WTC11 (cell line): ENCODE measurements at regions not wholly inside any gene's neighbourhood (a gene's known extent, or its start where the extent isn't known, plus 50 kb on each side); places are given as distances from the start of the nearest gene placed in this dataset.

ENCODE experiments used
- ATAC-seq: fragments of 200-7000 bp; cut with Tn5 transposase; 2 replicates; pipeline ENCODE4 v1.10.0; 2021; ENCODE audit warnings: mild to moderate bottlenecking, moderate library complexity
- CTCF ChIA-PET: fragments of 300-600 bp; sonication (Branson Sonifier 250); formaldehyde crosslinking; loops from one replicate; lab custom pipeline; 2021; ENCODE audit warnings: antibody characterized with exemption; lab: Charles Lee
- POLR2A ChIA-PET: fragments of 350-600 bp; sonication (Branson Sonifier 250); formaldehyde crosslinking; loops from one replicate; lab custom pipeline; 2021; ENCODE audit warnings: antibody characterized with exemption; lab: Charles Lee
- DNase-seq: peaks from one replicate; pipeline ENCODE4 v3.0.0; 2021; ENCODE audit warnings: low spot score
- H3K27ac Mint-ChIP-seq: 2 replicates; pipeline ENCODE4 v1.8.0; 2021; ENCODE audit warnings: mixed read lengths
- H3K27me3 Mint-ChIP-seq: 2 replicates; pipeline ENCODE4 v1.8.0; 2021; ENCODE audit warnings: low read depth, mild to moderate bottlenecking, moderate library complexity, mixed read lengths
- H3K36me3 Mint-ChIP-seq: 2 replicates; pipeline ENCODE4 v1.8.0; 2021; ENCODE audit warnings: mixed read lengths
- H3K4me1 Mint-ChIP-seq: 2 replicates; pipeline ENCODE4 v1.8.0; 2022; ENCODE audit warnings: mixed read lengths
- H3K4me3 Mint-ChIP-seq: 2 replicates; pipeline ENCODE4 v1.8.0; 2021; ENCODE audit warnings: mild to moderate bottlenecking, moderate library complexity, mixed read lengths
- H3K9me3 Mint-ChIP-seq: 2 replicates; pipeline ENCODE4 v1.8.0; 2021; ENCODE audit warnings: mixed read lengths
- ATF2 ChIP-seq: sonication (generic); formaldehyde crosslinking; IDR thresholded peaks from 2 replicates; pipeline ENCODE4 v1.8.1; 2022; ENCODE audit warnings: low read depth, missing genetic modification reagents, borderline replicate concordance
- ATF6 ChIP-seq: sonication (generic); formaldehyde crosslinking; IDR thresholded peaks from 2 replicates; pipeline ENCODE4 v1.8.1; 2023; ENCODE audit warnings: mild to moderate bottlenecking, missing genetic modification reagents
- CBFB ChIP-seq: sonication (generic); formaldehyde crosslinking; IDR thresholded peaks from 2 replicates; pipeline ENCODE4 v1.8.1; 2022; ENCODE audit warnings: mild to moderate bottlenecking, low read depth, missing genetic modification reagents
- CDX4 ChIP-seq: fragments of 250-450 bp; sonication (Bioruptor Pico); IDR thresholded peaks from 2 replicates; pipeline ENCODE4 v1.9.0; 2021; ENCODE audit warnings: moderate library complexity, mild to moderate bottlenecking, inconsistent platforms, borderline replicate concordance
- EMX1 ChIP-seq: fragments of 250-450 bp; sonication (Bioruptor Pico); IDR thresholded peaks from 2 replicates; pipeline ENCODE4 v1.8.0; 2021; ENCODE audit warnings: mild to moderate bottlenecking
- ETV6 ChIP-seq: sonication (generic); formaldehyde crosslinking; IDR thresholded peaks from 2 replicates; pipeline ENCODE4 v1.8.1; 2022; ENCODE audit warnings: mild to moderate bottlenecking, missing genetic modification reagents
- GABPB1 ChIP-seq: sonication (generic); formaldehyde crosslinking; IDR thresholded peaks from 2 replicates; pipeline ENCODE4 v1.8.1; 2023; ENCODE audit warnings: mild to moderate bottlenecking, missing genetic modification reagents
- GRHL2 ChIP-seq: fragments of 250-450 bp; sonication (Bioruptor Pico); IDR thresholded peaks from 2 replicates; pipeline ENCODE4 v1.8.0; 2022; ENCODE audit warnings: mild to moderate bottlenecking, moderate library complexity; ENCODE audit not compliant: insufficient replicate concordance, severe bottlenecking
- HMGA2 ChIP-seq: fragments of 250-450 bp; sonication (Bioruptor Pico); IDR thresholded peaks from 2 replicates; pipeline ENCODE4 v1.4.0; 2021; ENCODE audit warnings: mild to moderate bottlenecking, moderate library complexity
- IRF1 ChIP-seq: sonication (generic); formaldehyde crosslinking; IDR thresholded peaks from 2 replicates; pipeline ENCODE4 v1.8.0; 2023; ENCODE audit warnings: missing genetic modification reagents
- IRF2 ChIP-seq: sonication (generic); formaldehyde crosslinking; IDR thresholded peaks from 2 replicates; pipeline ENCODE4 v1.8.0; 2022; ENCODE audit warnings: low read depth, missing genetic modification reagents, borderline replicate concordance
- MYBL2 ChIP-seq: sonication (generic); formaldehyde crosslinking; IDR thresholded peaks from 2 replicates; pipeline ENCODE4 v1.8.1; 2023; ENCODE audit warnings: mild to moderate bottlenecking, moderate library complexity, missing genetic modification reagents
- NFE2L1 ChIP-seq: sonication (generic); formaldehyde crosslinking; IDR thresholded peaks from 2 replicates; pipeline ENCODE4 v1.8.1; 2023; ENCODE audit warnings: missing genetic modification reagents
- NR1H2 ChIP-seq: sonication (generic); formaldehyde crosslinking; IDR thresholded peaks from 2 replicates; pipeline ENCODE4 v1.9.0; 2021; ENCODE audit warnings: mild to moderate bottlenecking, moderate library complexity, missing genetic modification reagents
- NR2C2 ChIP-seq: sonication (generic); formaldehyde crosslinking; IDR thresholded peaks from 2 replicates; pipeline ENCODE4 v1.8.0; 2022; ENCODE audit warnings: mild to moderate bottlenecking, missing genetic modification reagents
- PRRX2 ChIP-seq: fragments of 250-450 bp; sonication (Bioruptor Pico); IDR thresholded peaks from 2 replicates; pipeline ENCODE4 v1.8.0; 2021; ENCODE audit warnings: mild to moderate bottlenecking
- RORB ChIP-seq: fragments of 250-450 bp; sonication (Bioruptor Pico); IDR thresholded peaks from 2 replicates; pipeline ENCODE4 v1.9.0; 2021; ENCODE audit warnings: mild to moderate bottlenecking
- SMAD3 ChIP-seq: sonication (generic); formaldehyde crosslinking; IDR thresholded peaks from 2 replicates; pipeline ENCODE4 v1.8.0; 2022; ENCODE audit warnings: missing genetic modification reagents, mild to moderate bottlenecking, borderline replicate concordance
- TEAD1 ChIP-seq: sonication (generic); formaldehyde crosslinking; IDR thresholded peaks from 2 replicates; pipeline ENCODE4 v1.8.0; 2022; ENCODE audit warnings: mild to moderate bottlenecking, missing genetic modification reagents
- TEAD4 ChIP-seq: sonication (generic); formaldehyde crosslinking; IDR thresholded peaks from 2 replicates; pipeline ENCODE4 v1.8.0; 2022; ENCODE audit warnings: mild to moderate bottlenecking, missing genetic modification reagents
- ZNF138 ChIP-seq: sonication (generic); formaldehyde crosslinking; conservative IDR thresholded peaks from 2 replicates; pipeline ENCODE4 v1.8.1; 2022; ENCODE audit warnings: mild to moderate bottlenecking, moderate library complexity, missing genetic modification reagents
- ZNF317 ChIP-seq: sonication (generic); formaldehyde crosslinking; IDR thresholded peaks from 2 replicates; pipeline ENCODE4 v1.8.1; 2023; ENCODE audit warnings: low read depth, mild to moderate bottlenecking, moderate library complexity, missing genetic modification reagents, borderline replicate concordance
- ZNF671 ChIP-seq: fragments of 250-450 bp; sonication (Bioruptor Pico); IDR thresholded peaks from 2 replicates; pipeline ENCODE4 v1.8.0; 2021; ENCODE audit warnings: mild to moderate bottlenecking

GRCh38 chr10:100656454-100656853 is 88.9 kb upstream of the PAX2 start:
- TF ChIP-seq ZNF317 (CRISPR knock-in tag) = no peak
- no peak for TF ChIP-seq CBFB (CRISPR knock-in tag)
- TF ChIP-seq TEAD1 (CRISPR knock-in tag) = no peak
- no peak for TF ChIP-seq MYBL2 (CRISPR knock-in tag)
- TF ChIP-seq NR2C2 (CRISPR knock-in tag) = no peak
- TF ChIP-seq IRF1 (CRISPR knock-in tag) = no peak
- TF ChIP-seq NFE2L1 (CRISPR knock-in tag) = no peak
- no peak for TF ChIP-seq IRF2 (CRISPR knock-in tag)
- no peak for TF ChIP-seq ZNF138
- no peak for TF ChIP-seq RORB (CRISPR knock-in tag)
- no peak for TF ChIP-seq ATF2 (CRISPR knock-in tag)
- TF ChIP-seq PRRX2 (CRISPR knock-in tag) = no peak
- TF ChIP-seq GRHL2 (CRISPR knock-in tag) = no peak
- TF ChIP-seq SMAD3 = no peak
- TF ChIP-seq CDX4 (CRISPR knock-in tag) = no peak
- no peak for TF ChIP-seq ETV6 (CRISPR knock-in tag)
- no peak for TF ChIP-seq HMGA2 (CRISPR knock-in tag)
- TF ChIP-seq ZNF671 (CRISPR knock-in tag) = no peak
- TF ChIP-seq TEAD4 (CRISPR knock-in tag) = no peak
- Mint-ChIP-seq H3K4me1 (peaks cover 42% of the 10 kb centered on the region), H3K4me3 (0 out of 2 replicates have a peak overlapping the region, but pooled peaks have one; percentile 29), H3K27me3 (peaks cover 85% of the 10 kb centered on the region), H3K36me3 (no peaks in the 10 kb centered on the region), H3K27ac (no peak overlapping the region), H3K9me3 (peaks cover 3% of the 10 kb centered on the region; the same call in 1 of the 2 replicates)
- DNase-seq (peak; percentile 42), ATAC-seq (peak; percentile 59)
- ChIA-PET CTCF (interaction anchor here (0.6 to 1.9 kb wide), 10 partner anchors 14 to 1010 kb away, joined by 3 to 7 read pairs (median 4); partner anchors contain the start of gene HIF1AN), POLR2A (interaction anchor here (0.6 kb wide), 1 partner anchor 68 kb away, joined by 3 read pairs; no protein-coding TSS in a partner anchor)

GRCh38 chr10:100658269-100658668 is 87.1 kb upstream of the PAX2 start:
- POLR2A ChIA-PET = no interaction called here
- no peaks in the 10 kb centered on the region for H3K9me3 Mint-ChIP-seq
- DNase-seq (no peak), ATAC-seq (no peak)
- H3K4me1 Mint-ChIP-seq = peaks cover 44% of the 10 kb centered on the region
- TF ChIP-seq NR1H2 (CRISPR knock-in tag) (no peak), ZNF317 (CRISPR knock-in tag) (no peak), EMX1 (CRISPR knock-in tag) (no peak), IRF1 (CRISPR knock-in tag) (no peak), GABPB1 (CRISPR knock-in tag) (no peak), ATF6 (no peak)
- H3K4me3 Mint-ChIP-seq = no peak overlapping the region
- H3K27me3 Mint-ChIP-seq = peaks cover 86% of the 10 kb centered on the region
- no peak overlapping the region for H3K27ac Mint-ChIP-seq
- CTCF ChIA-PET = interaction anchor here (1.0 to 1.9 kb wide), 2 partner anchors 87 to 123 kb away, joined by 4 to 6 read pairs; partner anchors contain the start of genes HIF1AN and PAX2
- no peaks in the 10 kb centered on the region for H3K36me3 Mint-ChIP-seq
